ENCODE measurements at regions not wholly inside any gene's neighbourhood (a gene's known extent, or its start where the extent isn't known, plus 50 kb on each side); places are given as distances from the start of the nearest gene placed in this dataset.

DNA sequence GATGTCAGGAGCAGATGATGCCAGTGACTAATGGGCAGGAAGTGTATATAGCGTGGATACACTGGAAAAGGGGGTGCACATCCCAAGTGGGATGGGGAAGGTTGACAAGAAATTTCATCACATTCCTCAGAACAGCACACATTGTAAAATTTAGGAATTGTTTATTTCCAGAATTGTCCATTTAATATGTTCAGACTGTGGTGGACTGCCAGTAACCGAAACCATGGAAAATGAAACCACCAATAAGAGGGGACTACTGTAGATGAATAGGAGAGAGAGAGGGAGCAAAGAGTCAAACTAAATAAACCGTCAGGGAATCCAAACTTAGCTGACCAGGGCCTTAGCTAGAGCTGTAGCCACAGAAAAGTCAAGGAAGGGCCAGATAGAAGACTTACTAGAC, 164.4 kb upstream of the PRDM1 start:
- BruUV-seq (replicated peaks) = no TSS peak
- POLR2A ChIA-PET = no interaction called here
- Histone ChIP-seq H3K79me2 (ENCODE audit: insufficient read depth, low read length) (no peaks in the 10 kb centered on the region), H2AFZ (ENCODE audit: low read length) (no peak overlapping the region), H3K9me3 (ENCODE audit: low read length) (no peaks in the 10 kb centered on the region), H3K4me2 (ENCODE audit: low read depth, low read length) (no peak overlapping the region), H3K27me3 (ENCODE audit: control insufficient read depth in 1 of 2, insufficient read depth in 2 of 2, low read length in 2 of 2) (peaks cover 0 to 7% of the 10 kb centered on the region in 2 experiments; a peak in 1 of 5 replicates), H4K20me1 (ENCODE audit: insufficient read depth, low read length) (no peaks in the 10 kb centered on the region), H3K4me1 (ENCODE audit: insufficient read depth, low read length) (no peaks in the 10 kb centered on the region), H3K36me3 (replicated peaks in 1 of 2; ENCODE audit: control insufficient read depth in 1 of 2, insufficient read depth in 2 of 2, low read length in 2 of 2) (no peaks in the 10 kb centered on the region), H3K27ac (ENCODE audit: extremely low read length, insufficient read depth, low read length) (no peak overlapping the region), H3K9ac (ENCODE audit: insufficient read depth, low read depth, low read length) (no peak overlapping the region), H3K4me3 (replicated peaks in 1 of 3; ENCODE audit: insufficient read depth in 1 of 3, low read depth in 2 of 3, low read length in 3 of 3) (no peak overlapping the region)
- no peak for ATAC-seq
- in situ Hi-C loops (cut with HindIII; ENCODE audit: extremely low pct_ligation_motif_present, low pct_unique_long_range_greater_than_20kb) (no loop called here), intact Hi-C loops (cut with micrococcal nuclease; ENCODE audit: unreplicated experiment) (no loop called here)
- TF ChIP-seq NRL (CRISPR knock-in tag; IDR thresholded peaks at IDR 0.05; ENCODE audit: borderline replicate concordance) (no peak), ZSCAN22 (CRISPR knock-in tag; IDR thresholded peaks at IDR 0.05) (no peak), HNRNPK (IDR thresholded peaks at IDR 0.05; ENCODE audit: low read depth, low read length, poor library complexity, severe bottlenecking) (no peak), DMTF1 (CRISPR knock-in tag; IDR thresholded peaks at IDR 0.05) (no peak), ZBTB26 (CRISPR knock-in tag; IDR thresholded peaks at IDR 0.05; ENCODE audit: borderline replicate concordance) (no peak)
- TF ChIP-seq, protein P1, sequence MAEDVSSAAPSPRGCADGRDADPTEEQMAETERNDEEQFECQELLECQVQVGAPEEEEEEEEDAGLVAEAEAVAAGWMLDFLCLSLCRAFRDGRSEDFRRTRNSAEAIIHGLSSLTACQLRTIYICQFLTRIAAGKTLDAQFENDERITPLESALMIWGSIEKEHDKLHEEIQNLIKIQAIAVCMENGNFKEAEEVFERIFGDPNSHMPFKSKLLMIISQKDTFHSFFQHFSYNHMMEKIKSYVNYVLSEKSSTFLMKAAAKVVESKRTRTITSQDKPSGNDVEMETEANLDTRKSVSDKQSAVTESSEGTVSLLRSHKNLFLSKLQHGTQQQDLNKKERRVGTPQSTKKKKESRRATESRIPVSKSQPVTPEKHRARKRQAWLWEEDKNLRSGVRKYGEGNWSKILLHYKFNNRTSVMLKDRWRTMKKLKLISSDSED (CRISPR knock-in tag; IDR thresholded peaks at IDR 0.05) = no peak
- TF ChIP-seq, protein P2, sequence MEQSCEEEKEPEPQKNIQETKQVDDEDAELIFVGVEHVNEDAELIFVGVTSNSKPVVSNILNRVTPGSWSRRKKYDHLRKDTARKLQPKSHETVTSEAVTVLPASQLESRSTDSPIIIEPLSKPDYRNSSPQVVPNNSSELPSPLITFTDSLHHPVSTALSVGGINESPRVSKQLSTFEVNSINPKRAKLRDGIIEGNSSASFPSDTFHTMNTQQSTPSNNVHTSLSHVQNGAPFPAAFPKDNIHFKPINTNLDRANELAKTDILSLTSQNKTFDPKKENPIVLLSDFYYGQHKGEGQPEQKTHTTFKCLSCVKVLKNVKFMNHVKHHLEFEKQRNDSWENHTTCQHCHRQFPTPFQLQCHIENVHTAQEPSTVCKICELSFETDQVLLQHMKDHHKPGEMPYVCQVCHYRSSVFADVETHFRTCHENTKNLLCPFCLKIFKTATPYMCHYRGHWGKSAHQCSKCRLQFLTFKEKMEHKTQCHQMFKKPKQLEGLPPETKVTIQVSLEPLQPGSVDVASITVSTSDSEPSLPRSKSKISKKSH (CRISPR knock-in tag; IDR thresholded peaks at IDR 0.05; ENCODE audit: borderline replicate concordance) = no peak
- DNase-seq (ENCODE audit: low spot score) = no peak
- CTCF ChIA-PET (ENCODE audit: low intra/inter-chr PET ratio, low total read pairs) = no interaction called here
- 4% methylated on average over 3 of the region's 3 CpGs for WGBS (ENCODE audit: low lambda C conversion rate)
- no peak for FAIRE-seq
